ENCODE measurements at regions not wholly inside any gene's neighbourhood (a gene's known extent, or its start where the extent isn't known, plus 50 kb on each side); places are given as distances from the start of the nearest gene placed in this dataset.
A peak's percentile ranks its signal among the peaks of the same experiment; 100 is the strongest.

GRCh38 chr9:129500863-129501770 lies 119.8 kb downstream of the C9orf50 start:
- Histone ChIP-seq H4K8ac (ENCODE audit: extremely low read depth, insufficient read depth, low read length) (peak overlapping the region; percentile 73; the same call in 1 of the 2 replicates), H3K56ac (replicated peaks; ENCODE audit: insufficient read length, low read depth, low read length) (no peak overlapping the region), H3K9me3 (ENCODE audit: insufficient read depth in 2 of 2, low read depth in 1 of 2, low read length in 1 of 2) (no peaks in the 10 kb centered on the region), H2AFZ (ENCODE audit: low read length) (no peak overlapping the region), H3K4me2 (ENCODE audit: insufficient read depth in 1 of 2, low read depth in 2 of 2, low read length in 2 of 2) (peak overlapping the region; percentile 15 to 39; a peak in 2 of 4 replicates), H3K4me3 (ENCODE audit: extremely low read depth in 1 of 4, insufficient read depth in 2 of 4, low read depth in 3 of 4, low read length in 4 of 4) (no peak overlapping the region), H2BK5ac (ENCODE audit: low read depth, low read length) (no peak overlapping the region), H3K14ac (ENCODE audit: insufficient read length) (no peak overlapping the region), H3K23me2 (ENCODE audit: low read depth, low read length) (peaks cover 9% of the 10 kb centered on the region; the same call in 1 of the 2 replicates), H2BK15ac (ENCODE audit: low read length) (no peak overlapping the region), H3K27me3 (replicated peaks in 1 of 4; ENCODE audit: control insufficient read depth in 3 of 4, extremely low read depth in 1 of 4, insufficient read depth in 3 of 4, low read length in 3 of 4) (peaks cover 0 to 6% (median 2%) of the 10 kb centered on the region in 4 experiments; a peak in 4 of 7 replicates), H3K79me1 (ENCODE audit: low read depth, low read length) (no peaks in the 10 kb centered on the region), H2BK20ac (ENCODE audit: low read length) (peak overlapping the region; percentile 49; the same call in 1 of the 2 replicates), H2BK12ac (ENCODE audit: low read depth, low read length) (peak overlapping the region; percentile 41; the same call in 1 of the 2 replicates), H3K9ac (replicated peaks in 1 of 4; ENCODE audit: extremely low read depth in 1 of 4, low read depth in 3 of 4, low read length in 3 of 4) (no peak overlapping the region), H3K79me2 (ENCODE audit: control insufficient read depth in 1 of 2, insufficient read depth in 2 of 2, low read length in 2 of 2) (no peaks in the 10 kb centered on the region), H3K4ac (replicated peaks; ENCODE audit: insufficient read length, low read depth, low read length) (no peak overlapping the region), H3K36me3 (ENCODE audit: control insufficient read depth in 2 of 4, insufficient read depth in 4 of 4, low read length in 3 of 4) (no peaks in the 10 kb centered on the region), H2BK120ac (replicated peaks; ENCODE audit: low read depth, low read length) (no peak overlapping the region), H3K18ac (ENCODE audit: extremely low read depth, low read length) (peak overlapping the region; percentile 88), H3K23ac (ENCODE audit: insufficient read length) (no peak overlapping the region), H2AK5ac (ENCODE audit: low read depth, low read length) (no peak overlapping the region; the same call in 1 of the 2 replicates), H4K20me1 (replicated peaks in 1 of 2; ENCODE audit: control insufficient read depth in 1 of 2, insufficient read depth in 2 of 2, low read length in 2 of 2) (no peaks in the 10 kb centered on the region), H4K5ac (ENCODE audit: insufficient read length, low read depth, low read length) (no peak overlapping the region), H4K91ac (replicated peaks; ENCODE audit: insufficient read length, low read length) (peak overlapping the region; percentile 47), H3K27ac (ENCODE audit: low read depth, low read length) (no peak overlapping the region), H3K4me1 (replicated peaks in 1 of 4; ENCODE audit: control insufficient read depth in 3 of 4, insufficient read depth in 4 of 4, low read length in 3 of 4) (peaks cover 3 to 32% (median 20%) of the 10 kb centered on the region in 4 experiments)
- CTCF ChIA-PET (ENCODE audit: partially characterized antibody) = interaction anchor here (0.7 to 2.6 kb wide), 15 partner anchors 14 to 375 kb away, joined by 3 to 8 read pairs (median 3); no protein-coding TSS in a partner anchor
- POLR2A ChIA-PET (ENCODE audit: partially characterized antibody) = interaction anchor here (0.7 to 2.2 kb wide), 6 partner anchors 10 to 333 kb away, joined by 3 to 5 read pairs (median 4); no protein-coding TSS in a partner anchor
- TF ChIP-seq KDM1A (IDR thresholded peaks at IDR 0.05; ENCODE audit: borderline replicate concordance, low read length) (peak; percentile 92), CTBP2 (IDR thresholded peaks at IDR 0.05; ENCODE audit: borderline replicate concordance, insufficient read depth, insufficient read length, low read length) (no peak), BACH1 (IDR thresholded peaks at IDR 0.05; ENCODE audit: low read length) (no peak)
- FAIRE-seq (no peak), DNase-seq (ENCODE audit: low read depth in 1 of 2, low spot score in 2 of 2) (no peak)
- WGBS, 2 experiments (ENCODE audit: extremely low coverage in 1 of 2, insufficient coverage in 1 of 2, insufficient read length in 1 of 2, insufficient replicate concordance in 2 of 2, low coverage in 1 of 2, low lambda C conversion rate in 2 of 2, missing lambda C conversion rate in 1 of 2) = 82% methylated on average over 12 of the region's 12 CpGs; no CpG with 5 or more reads in 1 of the 2 experiments
